COLO668 (cell line): ENCODE measurements at regions not wholly inside any gene's neighbourhood (a gene's known extent, or its start where the extent isn't known, plus 50 kb on each side); places are given as distances from the start of the nearest gene placed in this dataset.

ENCODE experiments used
- DNase-seq: peaks from one replicate; lab custom pipeline; 2025; ENCODE audit not compliant: unreplicated experiment; lab: John Stamatoyannopoulos, UW

GRCh38 chr15:101590785-101591184, 61.4 kb downstream of the TM2D3 start:
- DNase-seq = no peak

- no peak for DNase-seq
Observed at GRCh38 chr15:101583284-101583683, 68.9 kb downstream of the TM2D3 start.

GRCh38 chr15:101580431-101580830, 71.8 kb downstream of the TM2D3 start:
- DNase-seq = no peak

GRCh38 chr15:101579631-101580163, 72.5 kb downstream of the TM2D3 start:
- DNase-seq = no peak

- peak; percentile 33 for DNase-seq
Observed at GRCh38 chr15:101578443-101578894, 73.7 kb downstream of the TM2D3 start.

- DNase-seq = no peak
Observed at GRCh38 chr15:101573951-101574350, 78.2 kb downstream of the TM2D3 start.

GRCh38 chr15:101570241-101570640, 80.7 kb upstream of the PCSK6 start:
- no peak for DNase-seq

- DNase-seq = no peak
Observed at GRCh38 chr15:101568821-101569555, 79.5 kb upstream of the PCSK6 start.

GRCh38 chr15:101568309-101568708, 78.8 kb upstream of the PCSK6 start:
- DNase-seq = no peak

GRCh38 chr15:101566748-101567488, 77.4 kb upstream of the PCSK6 start:
- no peak for DNase-seq

GRCh38 chr15:101565377-101565776, 75.9 kb upstream of the PCSK6 start:
- DNase-seq = no peak

GRCh38 chr15:101563176-101563796, 73.8 kb upstream of the PCSK6 start:
- no peak for DNase-seq

GRCh38 chr15:101562428-101563059, 73.0 kb upstream of the PCSK6 start:
- no peak for DNase-seq

GRCh38 chr15:101561584-101561906, 72.0 kb upstream of the PCSK6 start:
- no peak for DNase-seq

- no peak for DNase-seq
Observed at GRCh38 chr15:101560722-101561583, 71.4 kb upstream of the PCSK6 start.

- no peak for DNase-seq
Observed at GRCh38 chr15:101559952-101560351, 70.4 kb upstream of the PCSK6 start.

GRCh38 chr15:101558221-101558941, 68.9 kb upstream of the PCSK6 start:
- DNase-seq = no peak

- DNase-seq = no peak
Observed at GRCh38 chr15:101556273-101556672, 66.8 kb upstream of the PCSK6 start.

- DNase-seq = no peak
Observed at GRCh38 chr15:101554115-101554915, 64.8 kb upstream of the PCSK6 start.
